AG09309 (cell line): ENCODE measurements at regions not wholly inside any gene's neighbourhood (a gene's known extent, or its start where the extent isn't known, plus 50 kb on each side); places are given as distances from the start of the nearest gene placed in this dataset.

ENCODE experiments used
- DNase-seq: peaks from one replicate; pipeline ENCODE4 v3.0.0-alpha.2; 2010; ENCODE audit warnings: low read depth
- H3K4me3 ChIP-seq: 2 replicates; pipeline ENCODE4 v1.5.1; 2011; ENCODE audit warnings: mild to moderate bottlenecking, low read depth, low read length, moderate library complexity; ENCODE audit not compliant: control insufficient read depth
- TF ChIP-seq, protein P1 (sequence below): IDR thresholded peaks from 2 replicates; pipeline ENCODE4 v1.5.1; 2011; ENCODE audit warnings: mild to moderate bottlenecking, low read depth, low read length, inconsistent platforms; ENCODE audit not compliant: insufficient read depth, control insufficient read depth; ENCODE audit errors: missing control alignments

DNA sequence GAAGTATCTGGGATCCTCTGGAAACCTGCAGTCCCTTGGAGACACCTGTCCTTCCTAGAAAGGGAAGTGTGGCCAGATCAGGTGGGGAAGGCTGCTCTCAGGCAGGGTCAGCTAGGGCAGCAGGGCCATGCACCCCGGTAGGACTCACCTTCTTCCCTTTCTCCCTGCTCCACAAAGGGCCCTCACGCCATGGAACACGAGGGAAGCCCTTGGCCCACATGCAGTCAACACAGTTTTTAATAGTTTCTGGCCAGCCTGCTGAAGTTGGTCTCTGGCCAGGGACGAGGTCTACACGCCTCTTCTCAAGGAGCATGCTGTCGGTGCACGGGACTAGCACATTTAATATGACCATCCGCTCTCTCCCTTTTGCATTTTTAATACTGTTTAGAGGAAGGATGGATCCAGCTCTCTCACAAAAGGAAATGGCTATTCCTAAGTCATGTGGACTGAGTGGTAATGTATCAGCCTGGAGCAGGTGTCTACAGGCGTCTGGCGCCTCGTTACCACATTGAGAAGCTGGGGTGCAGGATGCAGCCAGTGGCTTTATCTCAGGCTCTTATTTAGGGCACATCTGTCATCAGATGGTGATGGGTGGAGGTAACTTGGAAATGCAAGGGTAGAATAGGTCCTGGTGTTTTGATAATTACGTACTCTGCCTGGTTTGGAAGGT is 153.9 kb downstream of the KLF13 start:
- H3K4me3 ChIP-seq = no peak overlapping the region
- TF ChIP-seq, protein P1, sequence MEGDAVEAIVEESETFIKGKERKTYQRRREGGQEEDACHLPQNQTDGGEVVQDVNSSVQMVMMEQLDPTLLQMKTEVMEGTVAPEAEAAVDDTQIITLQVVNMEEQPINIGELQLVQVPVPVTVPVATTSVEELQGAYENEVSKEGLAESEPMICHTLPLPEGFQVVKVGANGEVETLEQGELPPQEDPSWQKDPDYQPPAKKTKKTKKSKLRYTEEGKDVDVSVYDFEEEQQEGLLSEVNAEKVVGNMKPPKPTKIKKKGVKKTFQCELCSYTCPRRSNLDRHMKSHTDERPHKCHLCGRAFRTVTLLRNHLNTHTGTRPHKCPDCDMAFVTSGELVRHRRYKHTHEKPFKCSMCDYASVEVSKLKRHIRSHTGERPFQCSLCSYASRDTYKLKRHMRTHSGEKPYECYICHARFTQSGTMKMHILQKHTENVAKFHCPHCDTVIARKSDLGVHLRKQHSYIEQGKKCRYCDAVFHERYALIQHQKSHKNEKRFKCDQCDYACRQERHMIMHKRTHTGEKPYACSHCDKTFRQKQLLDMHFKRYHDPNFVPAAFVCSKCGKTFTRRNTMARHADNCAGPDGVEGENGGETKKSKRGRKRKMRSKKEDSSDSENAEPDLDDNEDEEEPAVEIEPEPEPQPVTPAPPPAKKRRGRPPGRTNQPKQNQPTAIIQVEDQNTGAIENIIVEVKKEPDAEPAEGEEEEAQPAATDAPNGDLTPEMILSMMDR = no peak
- no peak for DNase-seq

DNA sequence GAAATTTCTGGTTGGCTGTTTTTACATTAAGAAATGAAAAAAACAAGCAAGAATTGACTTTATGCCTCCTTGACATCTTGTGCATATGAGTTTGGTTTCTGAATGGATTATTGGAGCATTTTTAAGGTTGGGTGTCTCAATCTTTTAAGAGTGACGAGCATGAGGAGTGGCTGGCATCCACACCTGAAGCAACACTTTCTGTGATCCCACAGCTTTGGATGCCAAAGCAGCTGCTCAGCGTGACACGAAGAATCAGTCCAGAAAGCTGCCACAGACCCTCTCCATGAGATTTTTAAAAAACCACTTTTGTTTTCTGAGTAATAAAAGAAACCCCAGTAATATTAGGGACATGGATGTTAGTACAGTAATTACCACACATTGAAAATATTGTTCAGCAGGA is 154.5 kb downstream of the KLF13 start:
- TF ChIP-seq, protein P1 = no peak
- no peak overlapping the region for H3K4me3 ChIP-seq
- no peak for DNase-seq

DNA sequence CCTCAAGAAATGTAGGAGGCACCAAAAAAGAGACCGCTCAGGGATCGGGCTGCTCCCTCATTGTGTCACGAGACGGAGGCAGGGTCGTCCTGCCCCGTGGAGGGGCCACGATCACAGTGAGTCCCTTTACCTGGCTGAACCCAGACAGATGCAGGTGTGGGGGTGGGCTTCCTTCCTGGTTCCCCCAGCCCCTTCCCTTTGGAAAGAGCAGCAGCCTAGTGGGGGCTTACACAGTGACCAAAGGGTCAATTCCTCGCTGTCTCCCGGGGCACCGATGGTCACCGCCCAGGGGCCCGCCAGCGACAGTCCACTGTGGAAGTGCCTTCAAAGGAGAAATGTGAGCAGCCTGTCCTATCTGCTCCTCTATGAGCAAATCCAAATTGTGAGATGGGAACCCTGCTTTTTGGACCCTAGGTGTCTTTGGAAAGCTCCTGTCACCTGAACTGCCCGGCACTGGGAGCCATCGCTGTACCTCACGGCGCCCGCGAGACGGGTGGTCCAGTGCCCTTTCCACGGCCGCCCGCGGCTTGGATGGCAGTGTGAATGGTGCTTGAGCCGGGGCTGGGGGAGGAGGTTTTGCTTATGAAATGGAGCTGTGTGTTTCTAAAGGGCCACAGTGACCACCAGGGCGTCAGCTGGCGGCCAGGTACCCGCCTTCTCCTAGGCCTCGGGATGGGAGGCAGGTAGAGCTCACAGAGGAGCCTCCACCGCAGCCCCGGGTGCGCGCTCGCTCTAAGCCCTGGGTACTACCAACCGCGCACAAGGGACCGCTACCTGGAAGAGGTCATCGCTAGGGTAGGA is 155.7 kb downstream of the KLF13 start:
- DNase-seq = no peak
- TF ChIP-seq, protein P1 = no peak
- no peak overlapping the region for H3K4me3 ChIP-seq

DNA sequence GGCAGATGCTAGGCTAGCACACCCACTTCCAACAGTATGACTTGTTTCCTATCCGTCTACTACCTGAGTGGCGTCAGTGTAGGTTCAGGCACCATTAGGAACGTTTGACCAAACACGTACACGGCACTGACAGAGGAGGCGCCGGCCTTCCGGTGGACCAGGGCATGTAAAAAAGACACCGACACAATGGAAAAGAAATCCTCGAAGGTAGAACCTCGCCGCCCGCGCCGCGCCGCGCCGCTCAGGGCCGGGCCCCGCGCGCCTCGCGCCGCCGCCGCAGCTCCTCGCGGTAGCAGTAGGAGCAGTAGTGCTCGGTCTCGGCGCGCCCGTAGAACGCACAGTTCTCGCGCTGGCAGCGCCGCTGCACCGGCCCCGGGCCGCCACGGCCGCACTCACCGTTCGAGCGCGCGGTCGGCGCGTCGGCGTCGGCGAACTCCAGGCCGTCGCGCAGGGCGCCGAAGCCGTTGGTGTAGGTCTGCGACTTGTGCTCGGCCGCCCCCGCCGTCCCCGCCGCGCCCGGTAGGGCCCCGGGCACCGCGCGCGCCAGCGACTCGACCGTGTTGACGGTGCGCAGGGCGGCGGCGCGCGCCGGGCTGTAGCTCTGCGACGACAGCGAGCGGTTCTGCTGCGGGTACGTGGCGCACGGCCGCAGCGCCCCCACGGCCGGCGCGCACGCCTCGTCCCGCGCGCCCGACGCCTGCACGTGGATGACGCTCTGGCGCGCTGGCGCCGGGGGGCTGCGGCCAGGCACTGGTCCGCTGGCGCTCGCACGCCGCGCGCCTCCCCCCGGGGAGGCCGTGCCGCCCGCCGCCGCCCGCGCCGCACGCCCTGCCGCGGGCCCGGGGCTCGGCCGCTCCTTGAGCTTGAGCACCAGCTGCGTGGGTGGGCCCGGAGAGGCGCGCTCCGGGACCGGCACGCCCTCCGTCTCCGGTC is 156.7 kb downstream of the KLF13 start:
- DNase-seq = no peak
- H3K4me3 ChIP-seq = no peak overlapping the region
- TF ChIP-seq, protein P1 = no peak

DNA sequence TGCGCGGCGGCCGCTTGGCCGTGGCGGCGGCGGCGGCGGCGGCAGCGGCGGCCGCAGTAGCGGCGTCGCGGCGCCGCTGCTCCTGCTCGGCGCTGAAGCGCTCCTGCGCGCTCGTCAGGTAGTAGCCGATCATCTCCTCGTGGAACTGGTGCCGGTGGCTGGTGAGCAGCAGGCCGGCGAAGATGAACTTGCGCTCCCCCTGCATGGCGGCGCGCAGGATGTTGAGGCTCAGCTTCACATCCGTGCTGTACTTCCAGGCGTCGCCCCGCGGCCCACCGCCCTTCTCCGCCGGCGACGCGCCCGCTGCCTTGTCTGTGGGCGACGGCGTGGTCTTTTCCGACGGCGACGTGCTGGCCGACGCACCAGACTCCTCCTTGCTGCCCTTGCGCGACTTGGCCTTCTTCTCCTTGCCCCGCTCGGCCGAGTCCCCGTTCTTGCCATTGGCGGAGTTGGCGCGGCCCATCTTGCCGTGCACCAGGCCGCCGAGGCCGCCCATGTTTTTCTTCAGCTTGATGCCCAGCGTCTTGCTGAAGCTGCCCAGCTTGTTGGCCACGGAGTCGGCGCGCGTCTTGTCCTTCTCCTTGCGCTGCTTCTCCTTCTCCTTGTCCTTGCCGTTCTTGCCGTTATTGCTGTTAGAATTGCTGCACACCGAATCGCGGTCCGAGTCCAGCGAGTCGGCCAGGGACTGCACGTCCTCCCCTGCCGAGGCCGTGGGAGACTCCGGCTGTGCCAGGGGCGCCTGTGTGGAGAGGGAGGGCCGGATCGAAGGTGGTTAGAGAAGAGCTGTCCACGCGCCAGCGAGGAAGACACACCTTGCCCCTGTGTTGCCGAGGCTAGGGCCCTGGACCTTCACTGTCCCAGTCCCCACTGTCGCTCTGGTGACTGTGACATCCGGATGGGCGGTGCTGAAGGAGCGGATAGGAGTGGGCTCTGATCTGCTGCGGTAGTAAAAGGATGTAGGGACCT is 157.6 kb downstream of the KLF13 start:
- no peak overlapping the region for H3K4me3 ChIP-seq
- TF ChIP-seq, protein P1 = no peak
- no peak for DNase-seq
